DMS79 (cell line): ENCODE measurements at regions not wholly inside any gene's neighbourhood (a gene's known extent, or its start where the extent isn't known, plus 50 kb on each side); places are given as distances from the start of the nearest gene placed in this dataset.

Experiments
- DNase-seq: peaks from one replicate; lab custom pipeline; 2025; lab: John Stamatoyannopoulos, UW

- DNase-seq, result no peak
Measured at GRCh38 chr3:18044191-18044590, 301.8 kb upstream of the TBC1D5 start.

- no peak for DNase-seq
Measured at GRCh38 chr3:18036450-18036815, 294.0 kb upstream of the TBC1D5 start.

GRCh38 chr3:18035641-18036449 is 293.4 kb upstream of the TBC1D5 start:
- DNase-seq, result no peak

- no peak for DNase-seq
Measured at GRCh38 chr3:18033581-18034108, 291.2 kb upstream of the TBC1D5 start.

- no peak for DNase-seq
Measured at GRCh38 chr3:18030371-18030870, 288.0 kb upstream of the TBC1D5 start.

DNA sequence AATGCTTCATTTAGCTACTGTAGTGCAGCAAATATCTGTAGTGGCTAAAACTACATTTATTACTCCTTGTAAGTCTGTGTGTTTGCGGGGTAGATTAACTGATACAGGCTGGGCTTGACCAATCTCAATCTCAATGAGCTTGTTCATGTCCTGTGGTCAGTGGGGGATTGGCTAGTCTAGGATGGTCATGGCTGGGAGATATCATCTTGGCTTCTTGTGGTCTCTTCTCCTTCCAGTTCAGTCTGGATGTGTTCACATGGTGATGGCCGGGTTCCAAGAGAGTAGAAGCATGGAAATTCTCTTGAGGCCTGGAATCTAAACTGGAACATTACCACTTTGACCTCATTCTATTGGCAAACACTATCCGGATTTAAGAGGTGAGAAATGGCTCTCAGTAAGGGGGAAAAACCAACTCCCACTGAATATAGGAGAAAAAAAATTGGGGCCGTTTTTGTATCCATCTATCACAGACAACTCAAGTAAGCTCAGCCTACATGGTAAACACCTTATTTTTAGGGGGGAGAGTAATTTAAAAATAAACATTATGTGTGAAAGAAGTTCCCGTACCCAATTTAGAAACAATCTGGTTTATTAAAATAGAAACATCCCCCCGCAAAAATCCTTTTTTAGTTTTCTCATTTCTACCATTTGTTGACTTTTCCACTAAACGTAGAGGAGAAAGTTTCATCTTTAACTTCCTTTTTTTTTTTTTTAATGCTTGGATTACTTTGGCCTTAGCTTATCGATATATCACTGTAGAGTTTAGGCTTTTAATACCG is 284.9 kb upstream of the TBC1D5 start:
- no peak for DNase-seq

DNA sequence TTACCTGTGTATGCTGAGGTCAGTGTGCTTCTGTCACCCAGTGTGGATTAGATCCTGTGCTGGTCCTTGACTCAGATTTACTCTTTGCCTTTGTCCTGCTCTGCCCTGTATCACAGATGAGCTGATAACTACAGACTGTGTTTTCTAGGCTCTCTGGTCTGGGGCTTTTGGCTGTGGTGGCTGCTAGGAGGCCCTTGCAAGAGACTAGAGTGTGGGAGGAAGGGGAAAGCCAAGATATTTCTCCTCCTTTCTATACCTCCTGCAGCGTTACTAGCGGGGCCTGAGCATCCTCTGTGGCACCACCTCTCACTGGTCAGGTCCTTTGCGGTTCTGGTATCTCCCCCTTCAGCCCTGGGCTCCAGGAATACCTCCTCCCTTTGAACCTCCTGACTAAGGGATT is 282.3 kb upstream of the TBC1D5 start:
- DNase-seq, result no peak

GRCh38 chr3:18019161-18019495 is 276.7 kb upstream of the TBC1D5 start:
- DNase-seq, result no peak

DNA sequence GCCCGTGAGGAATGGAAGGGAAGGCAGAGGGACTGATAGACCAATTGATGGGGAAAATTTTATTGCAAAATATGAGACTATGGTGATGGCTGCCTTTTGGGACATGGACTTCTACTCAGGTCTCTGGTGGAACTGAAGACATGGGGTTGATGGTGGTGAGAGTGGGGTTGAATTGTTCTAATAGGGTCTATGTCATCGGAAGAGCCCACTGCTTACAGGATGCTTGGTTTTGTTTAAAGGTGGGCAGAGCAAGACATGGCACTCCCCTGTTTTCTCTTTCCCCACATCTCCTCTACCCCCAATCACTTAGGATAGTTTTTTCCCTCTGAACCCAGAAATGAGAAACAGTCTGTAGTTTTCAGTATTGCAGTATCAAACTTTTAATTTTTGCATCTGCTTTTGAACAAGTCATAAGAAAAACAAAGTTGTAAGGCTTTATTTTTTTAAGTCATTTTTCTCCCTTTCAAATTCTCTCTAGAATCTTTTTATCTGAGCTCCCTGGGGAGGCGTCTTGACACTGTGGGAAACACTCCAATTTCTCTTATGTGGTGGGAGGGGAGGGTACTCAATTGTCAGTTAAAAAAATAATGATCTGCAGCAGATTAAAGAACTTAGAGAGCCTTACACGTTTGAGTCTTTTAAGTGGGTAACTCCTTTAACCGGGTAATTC is 276.2 kb upstream of the TBC1D5 start:
- no peak for DNase-seq

DNA sequence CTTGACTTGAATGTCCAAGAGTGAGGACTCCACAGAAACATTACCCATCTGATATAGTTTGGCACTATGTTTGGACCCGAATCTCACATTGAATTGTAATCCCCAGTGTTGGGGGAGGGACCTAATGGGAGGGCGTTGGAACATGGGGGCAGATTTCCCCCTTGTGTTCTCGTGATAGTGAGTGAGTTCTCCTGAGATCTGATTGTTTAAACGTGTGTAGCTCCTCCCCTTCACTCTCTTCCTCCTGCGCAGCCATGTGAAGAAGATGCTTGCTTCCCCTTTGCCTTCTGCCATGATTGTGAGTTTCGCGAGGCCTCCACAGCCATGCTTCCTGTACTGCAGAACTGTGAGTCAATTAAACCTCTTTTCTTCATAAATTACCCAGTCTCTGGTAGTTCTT is 273.9 kb upstream of the TBC1D5 start:
- DNase-seq, result no peak

GRCh38 chr3:18012933-18013332 is 270.5 kb upstream of the TBC1D5 start:
- DNase-seq, result no peak

DNA sequence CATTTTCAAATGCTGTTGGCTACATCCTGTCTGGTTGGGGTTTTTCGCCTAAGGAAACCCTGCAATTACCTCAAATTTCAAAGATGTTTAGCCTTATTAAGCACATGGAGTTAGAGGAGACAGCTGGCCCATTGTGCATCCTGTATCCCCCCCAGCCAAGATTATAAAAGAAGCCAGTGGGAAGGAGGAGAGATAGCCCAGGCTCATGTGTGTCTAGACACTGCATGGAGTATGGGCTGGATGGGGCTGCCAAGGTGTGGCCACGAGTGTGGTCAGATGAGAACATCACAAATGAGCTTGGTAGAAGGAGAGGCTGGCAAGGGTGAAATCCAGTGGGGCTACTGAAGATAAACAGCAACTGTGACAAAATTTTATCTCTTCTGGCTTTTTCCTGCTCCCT is 270.0 kb upstream of the TBC1D5 start:
- no peak for DNase-seq

DNA sequence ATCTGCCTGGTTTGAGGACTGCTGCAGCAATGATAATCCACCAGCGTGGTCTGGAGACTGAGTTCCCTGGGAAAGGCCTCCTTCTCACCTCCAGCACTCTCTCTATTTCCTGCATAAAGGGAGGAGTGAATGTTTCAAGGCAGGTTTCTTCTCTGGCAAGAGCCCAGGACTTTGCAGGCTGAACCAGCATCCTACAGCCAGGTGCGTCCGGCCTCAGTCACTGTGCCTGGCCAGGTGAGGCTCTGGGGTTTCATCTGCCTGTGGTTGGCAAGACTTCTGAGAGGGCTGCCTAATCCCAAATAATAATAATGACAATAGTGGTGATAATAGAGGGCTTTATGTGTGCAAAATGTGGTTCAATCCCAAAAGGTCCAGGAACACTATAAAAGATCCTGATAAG is 269.0 kb upstream of the TBC1D5 start:
- no peak for DNase-seq

DNA sequence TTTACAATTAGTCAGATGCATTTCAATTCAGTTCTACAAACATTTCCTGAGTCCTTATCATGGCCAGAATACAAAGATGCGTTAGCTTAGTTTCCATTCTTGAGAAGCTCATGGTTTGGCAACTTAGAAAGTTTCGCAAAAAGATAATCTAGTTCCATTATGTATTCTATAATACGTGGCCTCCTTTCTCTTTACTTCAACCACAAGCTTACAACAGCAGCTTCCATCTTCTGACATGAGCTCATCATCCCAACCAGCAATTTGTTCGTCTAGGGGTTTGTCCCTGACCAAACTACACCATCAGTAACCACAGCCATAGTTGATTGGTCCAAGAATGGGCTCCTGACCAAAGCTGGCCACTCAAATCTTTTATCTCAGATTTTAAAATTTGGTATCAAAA is 267.6 kb upstream of the TBC1D5 start:
- no peak for DNase-seq

DNA sequence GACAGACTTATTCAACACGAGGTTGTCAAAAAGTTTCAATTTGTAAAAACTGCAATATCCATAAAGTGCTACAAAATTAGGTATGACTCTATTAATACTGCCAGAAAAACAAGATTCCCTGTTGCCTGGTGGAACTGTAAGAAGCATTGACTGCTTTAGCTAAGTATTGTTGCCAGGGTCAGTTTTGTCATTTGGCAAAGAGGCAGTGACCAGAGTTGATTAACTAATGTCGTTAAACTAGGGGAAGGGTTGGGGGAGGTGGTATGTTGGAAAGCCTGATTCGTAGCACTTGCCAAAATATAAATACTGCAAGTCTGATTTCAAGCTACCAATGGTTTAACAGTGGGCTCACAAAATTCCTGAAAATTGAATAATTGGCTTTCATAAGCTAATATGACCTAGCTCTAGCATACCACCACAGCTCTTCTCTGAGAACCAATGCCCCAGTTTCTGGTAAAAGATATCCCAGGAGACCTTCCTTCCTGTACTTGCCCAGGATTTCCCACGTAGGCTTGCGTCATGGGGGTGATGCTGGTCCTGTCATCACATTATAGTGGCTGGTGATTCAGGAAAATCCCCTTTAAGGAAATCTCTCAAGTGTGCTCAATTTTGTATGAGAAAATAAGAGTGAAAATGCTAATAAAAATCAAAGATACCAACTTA is 266.4 kb upstream of the TBC1D5 start:
- DNase-seq, result no peak

DNA sequence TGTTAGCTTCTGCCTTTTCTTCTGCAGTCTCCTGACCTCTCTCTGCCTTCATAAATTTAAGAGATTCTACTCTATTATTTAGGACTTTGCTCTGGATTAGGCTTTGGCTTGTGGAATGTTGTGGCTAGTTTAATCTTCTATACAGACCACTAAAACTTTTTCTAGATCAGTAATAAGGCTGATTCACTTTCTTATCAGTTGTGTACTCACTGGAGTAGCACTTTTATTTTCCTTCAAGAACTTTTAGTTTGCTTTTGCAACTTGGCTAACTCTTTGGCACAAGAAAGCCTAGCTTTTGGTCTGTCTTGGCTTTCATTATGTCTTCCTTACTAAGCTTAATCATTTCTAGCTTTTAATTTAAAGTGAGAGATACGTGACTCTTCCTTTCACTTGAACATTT is 265.5 kb upstream of the TBC1D5 start:
- DNase-seq, result no peak

- DNase-seq, result no peak
Measured at GRCh38 chr3:17995769-17996168, 253.3 kb upstream of the TBC1D5 start.

- DNase-seq, result no peak
Measured at GRCh38 chr3:17994167-17994566, 251.7 kb upstream of the TBC1D5 start.

DNA sequence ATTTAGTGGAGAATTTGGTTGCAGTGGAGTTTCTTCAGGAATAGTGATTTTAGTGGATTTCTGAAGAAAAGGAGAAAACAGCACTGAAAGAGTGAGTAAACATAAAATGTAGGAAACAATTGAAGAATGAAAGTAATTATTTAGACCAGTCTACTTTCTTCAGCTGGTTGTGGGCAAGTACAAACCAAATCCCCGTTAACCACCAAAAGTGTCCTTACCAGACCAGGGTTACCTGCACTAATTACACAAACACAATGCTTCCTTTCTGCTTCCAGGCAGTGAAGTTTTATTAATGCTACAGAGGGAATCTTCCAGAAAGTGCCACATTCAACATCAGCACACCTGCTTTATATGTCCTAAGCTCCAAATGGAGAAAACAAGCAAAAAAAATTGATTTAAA is 248.0 kb upstream of the TBC1D5 start:
- DNase-seq, result no peak

DNA sequence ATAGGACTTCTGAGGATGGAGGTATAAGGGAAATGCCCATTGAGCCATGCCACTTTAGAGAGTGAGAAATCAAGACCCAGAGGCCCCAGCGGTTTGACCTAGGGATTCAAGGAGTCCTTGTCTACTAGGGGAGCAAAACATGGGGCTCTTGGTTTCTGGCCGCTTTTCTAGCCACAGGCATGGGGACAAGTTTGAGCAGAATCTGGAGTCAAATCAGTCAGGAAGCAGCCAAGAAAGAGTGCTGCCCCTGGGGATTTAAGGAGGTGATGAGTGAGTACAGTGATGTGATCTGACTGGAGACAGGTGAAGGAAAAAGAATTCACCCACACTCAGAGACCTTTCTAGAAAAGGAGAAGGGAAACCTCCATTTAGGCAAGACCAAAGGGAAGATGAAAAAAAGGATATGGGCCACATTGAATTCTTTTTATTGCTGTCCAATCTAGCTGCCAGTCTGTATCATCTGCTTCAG is 244.0 kb upstream of the TBC1D5 start:
- DNase-seq, result no peak

GRCh38 chr3:17985658-17986347 is 243.4 kb upstream of the TBC1D5 start:
- DNase-seq, result no peak
